K562 (cell line): ENCODE measurements at regions not wholly inside any gene's neighbourhood (a gene's known extent, or its start where the extent isn't known, plus 50 kb on each side); places are given as distances from the start of the nearest gene placed in this dataset.
A peak's percentile ranks its signal among the peaks of the same experiment; 100 is the strongest.

Source experiments
- ATAC-seq: fragments of 200-7000 bp; cut with Tn5 transposase; 3 replicates; pipeline ENCODE4 v1.9.1; 2020; ENCODE audit warnings: moderate library complexity
- BruUV-seq: library from RNA; stranded (reverse); fragments of 400-500 nt; replicated peaks from 2 replicates; lab custom pipeline; 2021; lab: Mats Ljungman, UMichigan
- CTCF ChIA-PET: fragments of 300-600 bp; formaldehyde crosslinking; extraction: SDS; loops from one replicate; lab custom pipeline; 2021; ENCODE audit warnings: low intra/inter-chr PET ratio; lab: Yijun Ruan, JAX
- POLR2A ChIA-PET: fragments of 300-600, 350-650 bp; sonication (Branson Sonifier 250); formaldehyde crosslinking; extraction: SDS; loops from one replicate; lab custom pipeline; 2021; ENCODE audit warnings: antibody characterized with exemption, inconsistent platforms; lab: Yijun Ruan, JAX
- DNase-seq, 4 experiments: peaks; one replicate each; pipeline versions ENCODE4 v3.0.0 to v3.0.0-alpha.2; 2011 to 2018; ENCODE audit warnings: low spot score in 3 of 4, mixed read lengths in 3 of 4; ENCODE audit errors: extremely low read depth in 1 of 4
- FAIRE-seq: peaks from 2 replicates; lab custom pipeline; 2011; peaks lifted over from hg19 to GRCh38; lab: Jason Lieb, UNC
- H2AFZ ChIP-seq: 2 replicates; pipeline ENCODE4 v1.6.0; 2011; ENCODE audit warnings: low read depth, low read length, control low read depth, inconsistent platforms
- H3K27ac ChIP-seq: fragments of 200-600 bp; 3 replicates; pipeline ENCODE4 v1.8.0; 2011; ENCODE audit warnings: low read depth, mild to moderate bottlenecking, control low read depth, inconsistent platforms, low read length, moderate library complexity, mixed read lengths; ENCODE audit errors: extremely low read depth
- H3K27me3 ChIP-seq, 2 experiments: fragments of 300-600 bp in 1 of 2; 2 replicates in 1 of 2; 3 replicates in 1 of 2; pipeline versions ENCODE4 v1.6.0 to v1.8.0; 2011; ENCODE audit warnings: inconsistent platforms in 2 of 2, low read length in 2 of 2, mild to moderate bottlenecking in 1 of 2, mixed read lengths in 1 of 2, moderate library complexity in 1 of 2; ENCODE audit not compliant: control insufficient read depth in 2 of 2, insufficient read depth in 2 of 2
- H3K36me3 ChIP-seq: fragments of 300-600 bp; 3 replicates; pipeline ENCODE4 v1.8.0; 2011; ENCODE audit warnings: mild to moderate bottlenecking, low read length, inconsistent platforms; ENCODE audit not compliant: control insufficient read depth, insufficient read depth
- H3K4me1 ChIP-seq, 2 experiments: fragments of 200-600 bp in 1 of 2; replicated peaks in 1 of 2; 2 replicates in 1 of 2; 3 replicates in 1 of 2; pipeline versions ENCODE4 v1.5.1 to v1.8.0; 2011; ENCODE audit warnings: inconsistent platforms in 2 of 2, low read length in 2 of 2, mild to moderate bottlenecking in 1 of 2, mixed read lengths in 1 of 2, moderate library complexity in 1 of 2; ENCODE audit not compliant: control insufficient read depth in 2 of 2, insufficient read depth in 2 of 2
- H3K4me2 ChIP-seq: 2 replicates; pipeline ENCODE4 v1.6.1; 2011; ENCODE audit warnings: low read length, control low read depth, inconsistent platforms, mixed read lengths; ENCODE audit not compliant: insufficient read depth
- H3K4me3 ChIP-seq: fragments of 200-600 bp; sonication (generic), shearing (Covaris generic); 2 replicates; pipeline ENCODE4 v1.5.1; 2016; ENCODE audit warnings: control low read depth, inconsistent platforms
- H3K79me2 ChIP-seq: fragments of 200-600 bp; 3 replicates; pipeline ENCODE4 v1.8.0; 2011; ENCODE audit warnings: low read length, inconsistent platforms; ENCODE audit not compliant: control insufficient read depth, insufficient read depth
- H3K9ac ChIP-seq, 2 experiments: 2 replicates each; pipeline versions ENCODE4 v1.6.0 to v1.6.1; 2011; ENCODE audit warnings: low read depth in 2 of 2, low read length in 2 of 2, control low read depth in 1 of 2, inconsistent platforms in 1 of 2, mild to moderate bottlenecking in 1 of 2, mixed read lengths in 1 of 2; ENCODE audit not compliant: insufficient read depth in 1 of 2
- H3K9me1 ChIP-seq: one replicate; pipeline ENCODE4 v1.6.0; 2011; ENCODE audit warnings: inconsistent platforms, mild to moderate bottlenecking, low read length, moderate library complexity; ENCODE audit not compliant: control insufficient read depth, insufficient read depth
- H3K9me3 ChIP-seq: replicated peaks from 2 replicates; pipeline ENCODE4 v1.5.1; 2011; ENCODE audit warnings: low read depth, low read length, inconsistent platforms; ENCODE audit not compliant: control insufficient read depth, insufficient read depth
- H4K20me1 ChIP-seq: replicated peaks from 2 replicates; pipeline ENCODE4 v1.6.1; 2011; ENCODE audit warnings: low read length, inconsistent platforms, mixed read lengths; ENCODE audit not compliant: control insufficient read depth, insufficient read depth
- C11orf30 ChIP-seq: fragments of 450-650 bp; IDR thresholded peaks from 2 replicates; pipeline ENCODE4 v1.6.1; 2016; ENCODE audit warnings: low read depth, mild to moderate bottlenecking
- ESRRB ChIP-seq: fragments of 250-450 bp; sonication (Bioruptor Pico); IDR thresholded peaks from 2 replicates; pipeline ENCODE4 v1.5.0; 2020; ENCODE audit warnings: mild to moderate bottlenecking, moderate library complexity, borderline replicate concordance
- MAFG ChIP-seq: fragments of 450-650 bp; conservative IDR thresholded peaks from 2 replicates; pipeline ENCODE4 v1.6.1; 2016; ENCODE audit warnings: missing genetic modification characterization, missing compliant biosample characterization
- NFXL1 ChIP-seq: fragments of 450-650 bp; formaldehyde crosslinking; IDR thresholded peaks from 2 replicates; pipeline ENCODE4 v1.4.0; 2021; ENCODE audit warnings: mild to moderate bottlenecking
- NR3C1 ChIP-seq: sonication (generic); formaldehyde crosslinking; IDR thresholded peaks from 2 replicates; pipeline ENCODE4 v1.8.1; 2022; ENCODE audit warnings: missing genetic modification reagents
- PRMT5 ChIP-seq: sonication (generic); formaldehyde crosslinking; IDR thresholded peaks from 2 replicates; pipeline ENCODE4 v1.5.0; 2020; ENCODE audit warnings: missing genetic modification reagents
- ZNF134 ChIP-seq: fragments of 250-450 bp; sonication (Bioruptor Pico); conservative IDR thresholded peaks from 2 replicates; pipeline ENCODE4 v1.4.0; 2020
- ZNF316 ChIP-seq: fragments of 450-650 bp; IDR thresholded peaks from 2 replicates; pipeline ENCODE4 v1.6.1; 2016
- ZNF707 ChIP-seq: fragments of 250-450 bp; sonication (Bioruptor Pico); conservative IDR thresholded peaks from 2 replicates; pipeline ENCODE4 v1.8.0; 2022; ENCODE audit warnings: inconsistent platforms, mild to moderate bottlenecking, moderate library complexity
- WGBS: fragments of 100-300 bp; shearing (Covaris generic); methylation state at CpG from one replicate; pipeline ENCODE4 v1.1.6; 2016; ENCODE audit warnings: low coverage, mixed read lengths; ENCODE audit not compliant: insufficient coverage; ENCODE audit errors: missing lambda C conversion rate; 5-methylcytosine and 5-hydroxymethylcytosine counted together
- in situ Hi-C: fragments of 300-500 bp; cut with MboI; formaldehyde crosslinking; loops from 4 replicates; pipeline ENCODE4 v1.15.0; 2018; ENCODE audit warnings: inconsistent platforms, mixed read lengths
- intact Hi-C: fragments of 100-400 bp; cut with micrococcal nuclease; formaldehyde crosslinking; loops from 2 replicates; pipeline ENCODE4 v1.14.2; 2022
- TF ChIP-seq, protein P1 (sequence below): fragments of 450-650 bp; formaldehyde crosslinking; IDR thresholded peaks from 2 replicates; pipeline ENCODE4 v1.4.0; 2020; ENCODE audit warnings: mild to moderate bottlenecking, moderate library complexity
- TF ChIP-seq, protein P2 (sequence below): sonication (generic); formaldehyde crosslinking; IDR thresholded peaks from 2 replicates; pipeline ENCODE4 v1.8.0; 2022; ENCODE audit warnings: mild to moderate bottlenecking, missing genetic modification reagents

DNA sequence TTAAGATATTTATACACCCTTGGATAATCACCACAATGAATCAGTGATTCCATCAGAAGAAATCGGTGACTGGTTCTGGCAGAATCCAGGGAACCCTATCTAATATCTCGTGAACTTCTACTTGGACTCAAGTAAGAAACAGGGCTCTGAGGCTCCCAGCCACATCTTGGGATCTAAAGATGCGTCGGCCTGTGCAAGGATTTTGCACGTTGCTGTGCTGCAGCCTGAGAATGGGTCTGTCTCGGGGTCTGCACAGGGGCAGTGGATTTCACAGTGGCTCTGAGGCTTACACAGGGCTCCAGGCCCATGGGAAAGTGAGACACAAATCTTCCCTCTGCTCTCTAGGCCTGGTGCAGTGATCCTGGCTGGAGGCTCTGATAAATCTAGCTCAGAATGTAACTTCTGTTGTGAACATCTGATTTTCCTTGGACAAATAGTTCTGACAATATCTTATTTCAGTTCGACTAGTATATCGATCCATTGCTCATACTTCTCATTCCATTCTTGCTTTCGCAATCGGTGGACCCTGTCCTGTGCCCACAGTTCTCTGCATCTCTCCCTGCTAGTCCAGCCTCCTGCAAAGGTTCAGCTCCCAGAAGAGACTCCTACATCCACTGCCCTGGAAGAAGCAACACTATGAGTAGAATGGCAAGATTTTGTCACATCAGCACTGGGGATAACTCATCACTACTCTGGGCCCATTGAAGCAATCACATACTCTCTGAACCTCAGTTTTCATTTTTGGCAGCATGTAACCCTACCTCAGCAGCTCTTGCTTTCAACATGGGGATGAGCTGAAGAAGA, 105.5 kb upstream of the TOP3B start (continued):
- TF ChIP-seq MAFG (tag), result no peak

DNA sequence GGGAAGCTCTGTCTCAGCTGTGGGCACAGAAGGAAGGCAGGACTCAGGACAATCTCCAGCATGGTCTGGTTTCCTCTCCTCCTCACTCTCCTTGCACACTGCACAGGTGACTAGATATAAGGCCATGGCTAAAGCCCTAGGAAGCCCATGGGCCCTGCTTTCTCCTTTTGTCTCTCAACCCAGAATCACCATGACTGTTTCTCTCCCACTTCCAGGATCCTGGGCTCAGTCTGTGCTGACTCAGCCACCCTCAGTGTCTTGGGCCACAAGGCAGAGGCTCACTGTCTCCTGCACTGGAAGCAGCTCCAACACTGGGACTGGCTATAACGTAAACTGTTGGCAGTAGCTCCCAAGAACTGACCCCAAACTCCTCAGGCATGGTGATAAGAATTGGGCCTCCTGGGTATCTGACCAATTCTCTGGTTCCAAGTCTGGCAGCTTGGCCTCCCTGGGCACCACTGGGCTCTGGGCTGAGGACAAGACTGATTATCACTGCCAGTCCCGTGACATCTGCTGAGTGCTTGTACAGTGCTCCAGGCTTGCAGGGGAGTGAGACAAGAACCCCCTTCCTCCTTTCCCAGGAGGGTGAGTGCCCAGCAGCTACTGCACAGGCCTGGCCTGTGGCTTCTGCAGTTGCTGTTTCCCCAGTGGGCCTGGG, 104.0 kb upstream of the TOP3B start:
- no peak for FAIRE-seq
- BruUV-seq, result no TSS peak
- no peaks in the 10 kb centered on the region for H3K9me1 ChIP-seq
- intact Hi-C loops, result loop anchor here (10.0 kb wide), 1 partner anchor 62 kb away; no protein-coding TSS in a partner anchor
- H3K27me3 ChIP-seq, result peaks cover 56 to 60% of the 10 kb centered on the region in 2 experiments
- DNase-seq, result no peak
- H4K20me1 ChIP-seq, result peaks cover 28% of the 10 kb centered on the region
- H3K27ac ChIP-seq, result no peak overlapping the region
- no peak overlapping the region for H2AFZ ChIP-seq
- H3K4me1 ChIP-seq, result no peaks in the 10 kb centered on the region
- no peak overlapping the region for H3K4me3 ChIP-seq
- no peak overlapping the region for H3K4me2 ChIP-seq
- no peaks in the 10 kb centered on the region for H3K36me3 ChIP-seq
- peak; percentile 49 for ATAC-seq
- CTCF ChIA-PET, result interaction anchor here (0.6 kb wide), 1 partner anchor 454 kb away, joined by 3 read pairs; the partner anchor contains the start of gene CCDC116
- H3K79me2 ChIP-seq, result no peaks in the 10 kb centered on the region
- POLR2A ChIA-PET, result interaction anchor here (0.6 to 10.8 kb wide), 11 partner anchors 8 to 306 kb away, joined by 3 to 121 read pairs (median 3); no protein-coding TSS in a partner anchor
- H3K9ac ChIP-seq, result no peak overlapping the region
- WGBS, result 1% methylated on average over 2 of the region's 2 CpGs
- H3K9me3 ChIP-seq, result no peaks in the 10 kb centered on the region
- in situ Hi-C loops, result no loop called here
- TF ChIP-seq NR3C1 (peak; percentile 25; the same call in 1 of the 2 replicates), PRMT5 (CRISPR knock-in tag) (peak; percentile 37; the same call in 1 of the 2 replicates), ZNF134 (CRISPR knock-in tag) (no peak), NFXL1 (CRISPR knock-in tag) (0 out of 2 replicates have a peak, but pooled peaks have one; percentile 5), ZNF316 (peak; percentile 86), C11orf30 (peak; percentile 87), MAFG (tag) (no peak), ESRRB (CRISPR knock-in tag) (0 out of 2 replicates have a peak, but pooled peaks have one; percentile 67), ZNF707 (0 out of 2 replicates have a peak, but pooled peaks have one; percentile 4)
- TF ChIP-seq, protein P1, sequence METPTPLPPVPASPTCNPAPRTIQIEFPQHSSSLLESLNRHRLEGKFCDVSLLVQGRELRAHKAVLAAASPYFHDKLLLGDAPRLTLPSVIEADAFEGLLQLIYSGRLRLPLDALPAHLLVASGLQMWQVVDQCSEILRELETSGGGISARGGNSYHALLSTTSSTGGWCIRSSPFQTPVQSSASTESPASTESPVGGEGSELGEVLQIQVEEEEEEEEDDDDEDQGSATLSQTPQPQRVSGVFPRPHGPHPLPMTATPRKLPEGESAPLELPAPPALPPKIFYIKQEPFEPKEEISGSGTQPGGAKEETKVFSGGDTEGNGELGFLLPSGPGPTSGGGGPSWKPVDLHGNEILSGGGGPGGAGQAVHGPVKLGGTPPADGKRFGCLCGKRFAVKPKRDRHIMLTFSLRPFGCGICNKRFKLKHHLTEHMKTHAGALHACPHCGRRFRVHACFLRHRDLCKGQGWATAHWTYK (CRISPR knock-in tag), result 0 out of 2 replicates have a peak, but pooled peaks have one; percentile 14
- TF ChIP-seq, protein P2, sequence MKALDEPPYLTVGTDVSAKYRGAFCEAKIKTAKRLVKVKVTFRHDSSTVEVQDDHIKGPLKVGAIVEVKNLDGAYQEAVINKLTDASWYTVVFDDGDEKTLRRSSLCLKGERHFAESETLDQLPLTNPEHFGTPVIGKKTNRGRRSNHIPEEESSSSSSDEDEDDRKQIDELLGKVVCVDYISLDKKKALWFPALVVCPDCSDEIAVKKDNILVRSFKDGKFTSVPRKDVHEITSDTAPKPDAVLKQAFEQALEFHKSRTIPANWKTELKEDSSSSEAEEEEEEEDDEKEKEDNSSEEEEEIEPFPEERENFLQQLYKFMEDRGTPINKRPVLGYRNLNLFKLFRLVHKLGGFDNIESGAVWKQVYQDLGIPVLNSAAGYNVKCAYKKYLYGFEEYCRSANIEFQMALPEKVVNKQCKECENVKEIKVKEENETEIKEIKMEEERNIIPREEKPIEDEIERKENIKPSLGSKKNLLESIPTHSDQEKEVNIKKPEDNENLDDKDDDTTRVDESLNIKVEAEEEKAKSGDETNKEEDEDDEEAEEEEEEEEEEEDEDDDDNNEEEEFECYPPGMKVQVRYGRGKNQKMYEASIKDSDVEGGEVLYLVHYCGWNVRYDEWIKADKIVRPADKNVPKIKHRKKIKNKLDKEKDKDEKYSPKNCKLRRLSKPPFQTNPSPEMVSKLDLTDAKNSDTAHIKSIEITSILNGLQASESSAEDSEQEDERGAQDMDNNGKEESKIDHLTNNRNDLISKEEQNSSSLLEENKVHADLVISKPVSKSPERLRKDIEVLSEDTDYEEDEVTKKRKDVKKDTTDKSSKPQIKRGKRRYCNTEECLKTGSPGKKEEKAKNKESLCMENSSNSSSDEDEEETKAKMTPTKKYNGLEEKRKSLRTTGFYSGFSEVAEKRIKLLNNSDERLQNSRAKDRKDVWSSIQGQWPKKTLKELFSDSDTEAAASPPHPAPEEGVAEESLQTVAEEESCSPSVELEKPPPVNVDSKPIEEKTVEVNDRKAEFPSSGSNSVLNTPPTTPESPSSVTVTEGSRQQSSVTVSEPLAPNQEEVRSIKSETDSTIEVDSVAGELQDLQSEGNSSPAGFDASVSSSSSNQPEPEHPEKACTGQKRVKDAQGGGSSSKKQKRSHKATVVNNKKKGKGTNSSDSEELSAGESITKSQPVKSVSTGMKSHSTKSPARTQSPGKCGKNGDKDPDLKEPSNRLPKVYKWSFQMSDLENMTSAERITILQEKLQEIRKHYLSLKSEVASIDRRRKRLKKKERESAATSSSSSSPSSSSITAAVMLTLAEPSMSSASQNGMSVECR (CRISPR knock-in tag), result peak; percentile 27; the same call in 1 of the 2 replicates
